GM12878 (cell line): ENCODE measurements at regions not wholly inside any gene's neighbourhood (a gene's known extent, or its start where the extent isn't known, plus 50 kb on each side); places are given as distances from the start of the nearest gene placed in this dataset.

Experiments
- ATAC-seq: fragments of 200-7000 bp; cut with Tn5 transposase; 3 replicates; pipeline ENCODE4 v1.9.1; 2020; ENCODE audit warnings: mild to moderate bottlenecking, moderate library complexity
- BruUV-seq: library from RNA; stranded (reverse); fragments of 400-500 nt; replicated peaks from 2 replicates; lab custom pipeline; 2021; lab: Mats Ljungman, UMichigan
- CTCF ChIA-PET: fragments of 300-600 bp; sonication (Branson Sonifier 250); formaldehyde crosslinking; extraction: SDS; loops from one replicate; lab custom pipeline; 2021; ENCODE audit warnings: inconsistent platforms; lab: Yijun Ruan, JAX
- POLR2A ChIA-PET: fragments of 350-600 bp; formaldehyde crosslinking; extraction: SDS; loops from one replicate; lab custom pipeline; 2021; ENCODE audit warnings: inconsistent platforms; lab: Charles Lee
- RAD21 ChIA-PET: fragments of 300-600 bp; sonication (Branson Sonifier 250); formaldehyde crosslinking; loops from one replicate; lab custom pipeline; 2023; ENCODE audit warnings: antibody characterized with exemption; ENCODE audit not compliant: unreplicated experiment; lab: Charles Lee
- SMC1A ChIA-PET: fragments of 300-600 bp; sonication (Branson Sonifier 250); formaldehyde crosslinking; loops from one replicate; lab custom pipeline; 2023; ENCODE audit not compliant: unreplicated experiment, uncharacterized antibody; lab: Charles Lee
- DNase-seq: peaks from one replicate; pipeline ENCODE4 v3.0.0-alpha.2; 2011; ENCODE audit warnings: low read depth, low spot score
- FAIRE-seq: peaks from 3 replicates; lab custom pipeline; 2011; peaks lifted over from hg19 to GRCh38; lab: Jason Lieb, UNC
- H2AFZ ChIP-seq: 2 replicates; pipeline ENCODE4 v1.6.0; 2011; ENCODE audit warnings: low read depth, low read length, control low read depth; ENCODE audit not compliant: control insufficient read depth
- H3K27ac ChIP-seq: 2 replicates; pipeline ENCODE4 v1.5.1; 2011; ENCODE audit warnings: control low read depth; ENCODE audit not compliant: control insufficient read depth, insufficient read depth
- H3K27me3 ChIP-seq, 2 experiments: replicated peaks in 1 of 2; 2 replicates each; pipeline versions ENCODE4 v1.6.0 to v1.6.1; 2011; ENCODE audit warnings: low read length in 1 of 2; ENCODE audit not compliant: control insufficient read depth in 2 of 2, insufficient read depth in 2 of 2
- H3K36me3 ChIP-seq, 2 experiments: 2 replicates each; pipeline ENCODE4 v1.5.1; 2011; ENCODE audit warnings: low read length in 1 of 2; ENCODE audit not compliant: control insufficient read depth in 2 of 2, insufficient read depth in 2 of 2
- H3K4me1 ChIP-seq: 2 replicates; pipeline ENCODE4 v1.6.1; 2011; ENCODE audit warnings: mild to moderate bottlenecking, low read length, moderate library complexity, mixed read lengths; ENCODE audit not compliant: control insufficient read depth, insufficient read depth
- H3K4me2 ChIP-seq: 2 replicates; pipeline ENCODE4 v1.6.0; 2011; ENCODE audit warnings: control low read depth; ENCODE audit not compliant: control insufficient read depth, insufficient read depth
- H3K4me3 ChIP-seq: fragments of 200-600 bp; sonication (generic); 2 replicates; pipeline ENCODE4 v1.5.1; 2016
- H3K79me2 ChIP-seq: 2 replicates; pipeline ENCODE4 v1.6.0; 2011; ENCODE audit warnings: low read length; ENCODE audit not compliant: control insufficient read depth, insufficient read depth
- H3K9ac ChIP-seq: 2 replicates; pipeline ENCODE4 v1.8.0; 2011; ENCODE audit warnings: low read length, control low read depth, mixed read lengths; ENCODE audit not compliant: control insufficient read depth, insufficient read depth
- H3K9me3 ChIP-seq: replicated peaks from 3 replicates; pipeline ENCODE4 v1.5.1; 2011; ENCODE audit warnings: mild to moderate bottlenecking, low read length; ENCODE audit not compliant: control insufficient read depth, insufficient read depth
- H4K20me1 ChIP-seq: 2 replicates; pipeline ENCODE4 v1.6.0; 2011; ENCODE audit not compliant: control insufficient read depth, insufficient read depth
- CHD2 ChIP-seq: IDR thresholded peaks from 2 replicates; pipeline ENCODE4 v1.6.1; 2011; ENCODE audit warnings: low read depth, low read length, improper control_type of control experiment, borderline replicate concordance
- CREB1 ChIP-seq: IDR thresholded peaks from 2 replicates; pipeline ENCODE4 v1.6.1; 2012; ENCODE audit warnings: low read depth, mild to moderate bottlenecking, inconsistent platforms
- E2F4 ChIP-seq: IDR thresholded peaks from 2 replicates; pipeline ENCODE4 v1.6.1; 2012; ENCODE audit warnings: low read depth, low read length, improper control_type of control experiment
- IKZF2 ChIP-seq, 2 experiments: fragments of 450-650 bp; IDR thresholded peaks; 2 replicates each; pipeline ENCODE4 v1.6.1; 2017; ENCODE audit warnings: mild to moderate bottlenecking in 2 of 2, moderate library complexity in 2 of 2
- KDM1A ChIP-seq: fragments of 200-600 bp; sonication (generic); IDR thresholded peaks from 2 replicates; pipeline ENCODE4 v1.6.1; 2016; ENCODE audit warnings: borderline replicate concordance
- MTA2 ChIP-seq: fragments of 450-650 bp; IDR thresholded peaks from 2 replicates; pipeline ENCODE4 v1.6.1; 2016; ENCODE audit warnings: low read depth, mild to moderate bottlenecking, moderate library complexity
- NR2F1 ChIP-seq: fragments of 450-650 bp; conservative IDR thresholded peaks from 2 replicates; pipeline ENCODE4 v1.6.1; 2017; ENCODE audit warnings: mild to moderate bottlenecking
- PML ChIP-seq: IDR thresholded peaks from 2 replicates; pipeline ENCODE4 v1.6.1; 2012; ENCODE audit warnings: low read length, inconsistent platforms
- RELA ChIP-seq: fragments of 450-650 bp; IDR thresholded peaks from 2 replicates; pipeline ENCODE4 v1.8.0; 2014; ENCODE audit warnings: borderline replicate concordance; ENCODE audit not compliant: partially characterized antibody
- RELB ChIP-seq: fragments of 450-650 bp; IDR thresholded peaks from 2 replicates; pipeline ENCODE4 v1.6.1; 2017; ENCODE audit warnings: low read depth, mild to moderate bottlenecking, moderate library complexity
- SP1 ChIP-seq: IDR thresholded peaks from one replicate; pipeline ENCODE4 v1.6.1; 2011; ENCODE audit warnings: low read depth, low read length
- SUPT20H ChIP-seq: IDR thresholded peaks from 2 replicates; pipeline ENCODE4 v1.6.1; 2011; ENCODE audit warnings: low read depth, mild to moderate bottlenecking, low read length, moderate library complexity, borderline replicate concordance; ENCODE audit not compliant: control insufficient read depth
- ZNF274 ChIP-seq: IDR thresholded peaks from one replicate; pipeline ENCODE4 v1.8.0; 2011; ENCODE audit not compliant: insufficient read length, insufficient read depth
- in situ Hi-C: fragments of 300-500 bp; cut with MboI; formaldehyde crosslinking; loops from 9 replicates; pipeline ENCODE4 v1.14.3; 2018; ENCODE audit warnings: mixed read lengths
- intact Hi-C: fragments of 100-400 bp; cut with micrococcal nuclease; formaldehyde crosslinking; loops from one replicate; pipeline ENCODE4 v1.14.2; 2022; ENCODE audit not compliant: unreplicated experiment
- TF ChIP-seq, protein P1 (sequence below): fragments of 450-650 bp; IDR thresholded peaks from 2 replicates; pipeline ENCODE4 v1.6.1; 2017; ENCODE audit warnings: mild to moderate bottlenecking, moderate library complexity
- TF ChIP-seq, protein P2 (sequence below): fragments of 150-350 bp; IDR thresholded peaks from 2 replicates; pipeline ENCODE4 v1.6.1; 2016; ENCODE audit warnings: low read depth, low read length

DNA sequence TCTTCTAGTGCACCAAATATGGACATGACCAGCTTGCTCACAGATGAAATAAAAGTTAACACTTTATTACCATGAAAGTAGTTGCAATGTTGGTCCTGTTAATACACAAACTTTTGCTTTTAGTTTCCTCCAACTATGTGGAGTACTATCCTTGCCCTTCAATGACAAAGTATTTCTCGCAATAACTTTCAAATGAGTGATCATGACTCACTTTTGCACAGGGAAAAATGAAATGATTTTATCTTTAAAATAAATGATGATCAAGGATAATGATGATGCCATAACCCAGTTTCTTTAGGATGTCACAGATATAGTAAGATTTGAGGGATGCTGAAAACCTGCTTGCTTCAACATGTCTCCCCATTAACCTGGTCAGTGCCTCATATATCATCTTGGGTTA is 254.0 kb upstream of the KITLG start (continued):
- TF ChIP-seq, protein P1, sequence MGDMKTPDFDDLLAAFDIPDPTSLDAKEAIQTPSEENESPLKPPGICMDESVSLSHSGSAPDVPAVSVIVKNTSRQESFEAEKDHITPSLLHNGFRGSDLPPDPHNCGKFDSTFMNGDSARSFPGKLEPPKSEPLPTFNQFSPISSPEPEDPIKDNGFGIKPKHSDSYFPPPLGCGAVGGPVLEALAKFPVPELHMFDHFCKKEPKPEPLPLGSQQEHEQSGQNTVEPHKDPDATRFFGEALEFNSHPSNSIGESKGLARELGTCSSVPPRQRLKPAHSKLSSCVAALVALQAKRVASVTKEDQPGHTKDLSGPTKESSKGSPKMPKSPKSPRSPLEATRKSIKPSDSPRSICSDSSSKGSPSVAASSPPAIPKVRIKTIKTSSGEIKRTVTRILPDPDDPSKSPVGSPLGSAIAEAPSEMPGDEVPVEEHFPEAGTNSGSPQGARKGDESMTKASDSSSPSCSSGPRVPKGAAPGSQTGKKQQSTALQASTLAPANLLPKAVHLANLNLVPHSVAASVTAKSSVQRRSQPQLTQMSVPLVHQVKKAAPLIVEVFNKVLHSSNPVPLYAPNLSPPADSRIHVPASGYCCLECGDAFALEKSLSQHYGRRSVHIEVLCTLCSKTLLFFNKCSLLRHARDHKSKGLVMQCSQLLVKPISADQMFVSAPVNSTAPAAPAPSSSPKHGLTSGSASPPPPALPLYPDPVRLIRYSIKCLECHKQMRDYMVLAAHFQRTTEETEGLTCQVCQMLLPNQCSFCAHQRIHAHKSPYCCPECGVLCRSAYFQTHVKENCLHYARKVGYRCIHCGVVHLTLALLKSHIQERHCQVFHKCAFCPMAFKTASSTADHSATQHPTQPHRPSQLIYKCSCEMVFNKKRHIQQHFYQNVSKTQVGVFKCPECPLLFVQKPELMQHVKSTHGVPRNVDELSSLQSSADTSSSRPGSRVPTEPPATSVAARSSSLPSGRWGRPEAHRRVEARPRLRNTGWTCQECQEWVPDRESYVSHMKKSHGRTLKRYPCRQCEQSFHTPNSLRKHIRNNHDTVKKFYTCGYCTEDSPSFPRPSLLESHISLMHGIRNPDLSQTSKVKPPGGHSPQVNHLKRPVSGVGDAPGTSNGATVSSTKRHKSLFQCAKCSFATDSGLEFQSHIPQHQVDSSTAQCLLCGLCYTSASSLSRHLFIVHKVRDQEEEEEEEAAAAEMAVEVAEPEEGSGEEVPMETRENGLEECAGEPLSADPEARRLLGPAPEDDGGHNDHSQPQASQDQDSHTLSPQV, result no peak
- no peak for TF ChIP-seq RELA
- TF ChIP-seq PML, result no peak
- TF ChIP-seq RELB, result no peak
- no peak for TF ChIP-seq CHD2
- TF ChIP-seq ZNF274, result no peak
- TF ChIP-seq SUPT20H, result no peak

GRCh38 chr12:88833641-88834116 is 253.4 kb upstream of the KITLG start:
- ChIA-PET SMC1A (no interaction called here), POLR2A (no interaction called here)
- intact Hi-C loops, result no loop called here
- TF ChIP-seq SP1 (no peak), KDM1A (no peak), E2F4 (no peak), NR2F1 (no peak), CREB1 (no peak), MTA2 (no peak), IKZF2 (IDR thresholded peaks at IDR 0.05) (no peak)
- TF ChIP-seq, protein P2, sequence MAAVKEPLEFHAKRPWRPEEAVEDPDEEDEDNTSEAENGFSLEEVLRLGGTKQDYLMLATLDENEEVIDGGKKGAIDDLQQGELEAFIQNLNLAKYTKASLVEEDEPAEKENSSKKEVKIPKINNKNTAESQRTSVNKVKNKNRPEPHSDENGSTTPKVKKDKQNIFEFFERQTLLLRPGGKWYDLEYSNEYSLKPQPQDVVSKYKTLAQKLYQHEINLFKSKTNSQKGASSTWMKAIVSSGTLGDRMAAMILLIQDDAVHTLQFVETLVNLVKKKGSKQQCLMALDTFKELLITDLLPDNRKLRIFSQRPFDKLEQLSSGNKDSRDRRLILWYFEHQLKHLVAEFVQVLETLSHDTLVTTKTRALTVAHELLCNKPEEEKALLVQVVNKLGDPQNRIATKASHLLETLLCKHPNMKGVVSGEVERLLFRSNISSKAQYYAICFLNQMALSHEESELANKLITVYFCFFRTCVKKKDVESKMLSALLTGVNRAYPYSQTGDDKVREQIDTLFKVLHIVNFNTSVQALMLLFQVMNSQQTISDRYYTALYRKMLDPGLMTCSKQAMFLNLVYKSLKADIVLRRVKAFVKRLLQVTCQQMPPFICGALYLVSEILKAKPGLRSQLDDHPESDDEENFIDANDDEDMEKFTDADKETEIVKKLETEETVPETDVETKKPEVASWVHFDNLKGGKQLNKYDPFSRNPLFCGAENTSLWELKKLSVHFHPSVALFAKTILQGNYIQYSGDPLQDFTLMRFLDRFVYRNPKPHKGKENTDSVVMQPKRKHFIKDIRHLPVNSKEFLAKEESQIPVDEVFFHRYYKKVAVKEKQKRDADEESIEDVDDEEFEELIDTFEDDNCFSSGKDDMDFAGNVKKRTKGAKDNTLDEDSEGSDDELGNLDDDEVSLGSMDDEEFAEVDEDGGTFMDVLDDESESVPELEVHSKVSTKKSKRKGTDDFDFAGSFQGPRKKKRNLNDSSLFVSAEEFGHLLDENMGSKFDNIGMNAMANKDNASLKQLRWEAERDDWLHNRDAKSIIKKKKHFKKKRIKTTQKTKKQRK, result no peak

More at GRCh38 chr12:88833641-88834116, 253.4 kb upstream of the KITLG start:
- ATAC-seq, result no peak
- no peak overlapping the region for H3K9ac ChIP-seq
- H3K36me3 ChIP-seq, result no peaks in the 10 kb centered on the region
- no peak overlapping the region for H2AFZ ChIP-seq
- no peaks in the 10 kb centered on the region for H4K20me1 ChIP-seq
- BruUV-seq, result no TSS peak
- no peak for DNase-seq
- no peaks in the 10 kb centered on the region for H3K4me1 ChIP-seq
- ChIA-PET CTCF (interaction anchor here (0.6 kb wide), 1 partner anchor 381 kb away, joined by 3 read pairs; no protein-coding TSS in a partner anchor), RAD21 (no interaction called here)
- no peak for FAIRE-seq
- no peaks in the 10 kb centered on the region for H3K27me3 ChIP-seq
- H3K9me3 ChIP-seq, result no peaks in the 10 kb centered on the region; the same call in 2 of the 3 replicates
- no peak overlapping the region for H3K4me2 ChIP-seq
- H3K4me3 ChIP-seq, result no peak overlapping the region
- H3K79me2 ChIP-seq, result no peaks in the 10 kb centered on the region
- in situ Hi-C loops, result no loop called here
- no peak overlapping the region for H3K27ac ChIP-seq
